Right atrium auricular region (tissue), 2 donors: ENCODE measurements at regions not wholly inside any gene's neighbourhood (a gene's known extent, or its start where the extent isn't known, plus 50 kb on each side); places are given as distances from the start of the nearest gene placed in this dataset.
A peak's percentile ranks its signal among the peaks of the same experiment; 100 is the strongest.

Source experiments
- DNase-seq: peaks from one replicate; pipeline ENCODE4 v3.0.0-alpha.2; 2019; ENCODE audit warnings: low spot score
- H3K27ac ChIP-seq, 2 donors: fragments of 200-600 bp; sonication (generic); 1 replicate in 1 of 2; 2 replicates in 1 of 2; pipeline ENCODE4 v1.5.1; 2016 to 2019
- H3K27me3 ChIP-seq, 2 donors: fragments of 200-600 bp; sonication (generic); one replicate each; pipeline versions ENCODE4 v1.5.1 to v1.6.0; 2017 to 2019
- H3K36me3 ChIP-seq: fragments of 200-600 bp; sonication (generic); one replicate; pipeline ENCODE4 v1.5.1; 2016
- H3K4me1 ChIP-seq, 2 donors: fragments of 200-600 bp; sonication (generic); one replicate each; pipeline versions ENCODE4 v1.5.1 to v1.6.0; 2017 to 2019
- H3K4me3 ChIP-seq, 2 donors: fragments of 200-600 bp; sonication (generic); 1 replicate in 1 of 2; 2 replicates in 1 of 2; pipeline ENCODE4 v1.5.1; 2017 to 2019; ENCODE audit warnings: mild to moderate bottlenecking in 1 of 2, moderate library complexity in 1 of 2
- H3K9me3 ChIP-seq, 2 donors: fragments of 200-600 bp; sonication (generic); one replicate each; pipeline ENCODE4 v1.5.1; 2019
- TF ChIP-seq, protein P1 (sequence below), 2 donors: fragments of 200-600 bp; sonication (generic); IDR thresholded peaks; one replicate each; pipeline ENCODE4 v1.5.1; 2019; ENCODE audit warnings: antibody characterized with exemption in 2 of 2

DNA sequence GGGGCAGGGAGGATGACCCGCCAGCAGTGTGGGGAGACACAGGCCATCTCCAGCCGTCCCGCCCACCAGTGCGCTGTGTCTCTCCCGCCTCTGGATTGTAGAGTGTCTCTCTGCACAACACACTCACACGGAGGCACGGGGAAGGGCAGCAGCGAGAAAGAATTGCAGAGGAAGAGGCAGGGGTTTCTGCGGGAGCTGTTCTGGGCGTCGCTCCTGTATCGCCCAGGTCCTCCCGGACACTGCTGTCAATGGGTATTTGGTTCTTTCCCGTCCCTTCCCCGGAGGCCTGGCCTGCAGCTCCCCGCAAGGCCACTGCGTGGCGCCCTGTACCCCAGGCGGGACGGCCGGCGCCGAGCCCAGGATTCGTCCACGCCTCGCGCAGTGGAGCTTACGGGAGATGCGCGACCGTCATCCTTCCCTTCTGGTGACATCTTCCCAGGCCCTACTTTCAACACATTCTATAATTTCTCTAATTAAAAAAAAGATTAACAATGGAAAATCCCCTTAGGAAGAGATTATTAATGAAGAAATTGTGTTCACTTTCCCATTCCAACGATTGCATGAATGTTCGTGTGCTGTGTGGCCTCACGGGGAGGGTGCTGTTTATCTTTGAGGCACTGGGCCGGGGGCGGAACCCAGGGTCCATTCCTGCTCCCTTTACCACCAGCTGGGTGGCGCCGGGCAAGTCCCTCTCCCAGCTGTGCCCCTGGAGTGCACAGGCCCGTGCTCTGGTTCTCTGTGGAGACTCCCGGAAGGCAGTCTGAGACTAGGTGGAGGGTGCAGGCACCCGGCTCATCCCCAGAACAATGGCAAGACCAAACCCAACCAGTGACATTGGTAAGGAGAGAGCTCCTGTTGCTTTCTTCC is 95.7 kb downstream of the CPZ start:
- Histone ChIP-seq H3K27me3 (peaks cover 0 to 5% of the 10 kb centered on the region in 2 donors), H3K27ac (no peak overlapping the region), H3K9me3 (no peaks in the 10 kb centered on the region), H3K4me1 (no peaks in the 10 kb centered on the region), H3K36me3 (no peaks in the 10 kb centered on the region), H3K4me3 (no peak overlapping the region)
- TF ChIP-seq, protein P1, sequence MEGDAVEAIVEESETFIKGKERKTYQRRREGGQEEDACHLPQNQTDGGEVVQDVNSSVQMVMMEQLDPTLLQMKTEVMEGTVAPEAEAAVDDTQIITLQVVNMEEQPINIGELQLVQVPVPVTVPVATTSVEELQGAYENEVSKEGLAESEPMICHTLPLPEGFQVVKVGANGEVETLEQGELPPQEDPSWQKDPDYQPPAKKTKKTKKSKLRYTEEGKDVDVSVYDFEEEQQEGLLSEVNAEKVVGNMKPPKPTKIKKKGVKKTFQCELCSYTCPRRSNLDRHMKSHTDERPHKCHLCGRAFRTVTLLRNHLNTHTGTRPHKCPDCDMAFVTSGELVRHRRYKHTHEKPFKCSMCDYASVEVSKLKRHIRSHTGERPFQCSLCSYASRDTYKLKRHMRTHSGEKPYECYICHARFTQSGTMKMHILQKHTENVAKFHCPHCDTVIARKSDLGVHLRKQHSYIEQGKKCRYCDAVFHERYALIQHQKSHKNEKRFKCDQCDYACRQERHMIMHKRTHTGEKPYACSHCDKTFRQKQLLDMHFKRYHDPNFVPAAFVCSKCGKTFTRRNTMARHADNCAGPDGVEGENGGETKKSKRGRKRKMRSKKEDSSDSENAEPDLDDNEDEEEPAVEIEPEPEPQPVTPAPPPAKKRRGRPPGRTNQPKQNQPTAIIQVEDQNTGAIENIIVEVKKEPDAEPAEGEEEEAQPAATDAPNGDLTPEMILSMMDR (IDR thresholded peaks at IDR 0.05), result peak in 1 of 2 donors; percentile 49
- DNase-seq, result no peak

DNA sequence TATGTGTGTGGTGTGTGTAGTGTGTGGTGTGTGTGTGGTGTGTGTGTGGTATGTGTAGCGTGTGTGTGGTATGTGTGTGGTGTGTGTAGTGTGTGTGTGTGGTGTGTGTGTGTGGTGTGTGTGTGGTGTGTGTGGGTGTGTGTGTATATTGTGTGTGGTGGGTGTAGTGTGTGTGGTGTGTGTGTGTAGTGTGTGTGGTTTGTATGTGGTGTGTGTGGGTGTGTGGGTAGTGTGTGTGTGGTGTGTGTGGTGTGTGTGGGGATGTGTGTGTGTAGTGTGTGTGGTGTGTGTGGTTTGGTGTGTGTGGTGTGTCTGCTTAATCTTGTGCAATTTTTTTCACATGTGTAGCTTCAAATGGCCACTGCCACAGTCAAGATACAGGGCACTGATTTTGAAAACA is 94.5 kb downstream of the CPZ start:
- Histone ChIP-seq H3K27me3 (peaks cover 0 to 5% of the 10 kb centered on the region in 2 donors), H3K36me3 (no peaks in the 10 kb centered on the region)

DNA sequence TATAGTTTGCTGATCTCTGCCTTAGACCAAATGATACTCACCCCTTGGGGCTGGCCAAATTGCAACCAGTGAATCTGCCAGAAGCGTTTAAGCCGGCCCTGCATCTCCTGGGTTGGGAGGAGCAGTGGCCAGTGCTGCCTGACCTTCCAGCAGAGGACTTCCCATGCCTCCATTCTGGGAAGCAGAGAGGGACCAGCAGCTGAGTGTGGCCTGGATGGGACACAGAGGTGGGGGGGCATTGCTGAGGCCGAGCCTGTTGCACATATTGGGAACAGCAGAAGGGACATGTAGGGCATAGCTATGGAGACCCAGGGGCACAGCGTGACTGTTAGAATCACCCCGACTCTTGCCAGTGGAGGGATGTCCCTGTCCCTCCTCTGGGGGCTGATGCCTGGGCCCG is 93.3 kb downstream of the CPZ start:
- no peak overlapping the region for H3K27ac ChIP-seq
- no peaks in the 10 kb centered on the region for H3K9me3 ChIP-seq
- H3K27me3 ChIP-seq, result peaks cover 0 to 5% of the 10 kb centered on the region in 2 donors
- H3K36me3 ChIP-seq, result no peaks in the 10 kb centered on the region
- TF ChIP-seq, protein P1 (IDR thresholded peaks at IDR 0.05), result no peak
- H3K4me1 ChIP-seq, result no peaks in the 10 kb centered on the region
- H3K4me3 ChIP-seq, result no peak overlapping the region
- no peak for DNase-seq

More for the DNA sequence above, 94.5 kb downstream of the CPZ start:
- DNase-seq, result no peak
- Histone ChIP-seq H3K4me1 (no peaks in the 10 kb centered on the region), H3K27ac (no peak overlapping the region), H3K9me3 (no peaks in the 10 kb centered on the region), H3K4me3 (no peak overlapping the region)
- TF ChIP-seq, protein P1 (IDR thresholded peaks at IDR 0.05), result no peak

GRCh38 chr4:8683462-8683861 is 90.9 kb downstream of the CPZ start:
- Histone ChIP-seq H3K27ac (no peak overlapping the region), H3K27me3 (peaks cover 0 to 5% of the 10 kb centered on the region in 2 donors), H3K36me3 (no peaks in the 10 kb centered on the region), H3K4me1 (no peaks in the 10 kb centered on the region), H3K9me3 (no peaks in the 10 kb centered on the region), H3K4me3 (no peak overlapping the region)
- TF ChIP-seq, protein P1 (IDR thresholded peaks at IDR 0.05), result no peak
- no peak for DNase-seq

- Histone ChIP-seq H3K27me3 (peaks cover 0 to 4% of the 10 kb centered on the region in 2 donors), H3K4me3 (no peak overlapping the region), H3K9me3 (no peaks in the 10 kb centered on the region), H3K36me3 (no peaks in the 10 kb centered on the region), H3K4me1 (no peaks in the 10 kb centered on the region), H3K27ac (no peak overlapping the region)
- TF ChIP-seq, protein P1 (IDR thresholded peaks at IDR 0.05), result no peak
- no peak for DNase-seq
Observed at GRCh38 chr4:8682725-8683124, 90.2 kb downstream of the CPZ start.
